Activated CD4-positive, alpha-beta T cell treated with anti-CD3 and anti-CD28 coated beads, Interleukin-2, amount 50 U/mL, for 16 hours (primary cell): ENCODE measurements at regions not wholly inside any gene's neighbourhood (a gene's known extent, or its start where the extent isn't known, plus 50 kb on each side); places are given as distances from the start of the nearest gene placed in this dataset.

ENCODE experiments used
- DNase-seq: peaks from one replicate; pipeline ENCODE4 v3.0.0-alpha.2; 2020

GRCh38 chr13:106118996-106119395 is 416.5 kb downstream of the EFNB2 start:
- DNase-seq, result no peak

GRCh38 chr13:106118050-106118449 is 417.4 kb downstream of the EFNB2 start:
- no peak for DNase-seq

- no peak for DNase-seq
These were observed 417.8 kb downstream of the EFNB2 start for GRCh38 chr13:106117640-106118039.

- DNase-seq, result no peak
These were observed 418.4 kb downstream of the EFNB2 start for GRCh38 chr13:106117035-106117434.

GRCh38 chr13:106115081-106115480 is 420.4 kb downstream of the EFNB2 start:
- DNase-seq, result no peak

- DNase-seq, result no peak
These were observed 421.7 kb downstream of the EFNB2 start for GRCh38 chr13:106113796-106114195.

GRCh38 chr13:106112191-106112590 is 423.3 kb downstream of the EFNB2 start:
- DNase-seq, result no peak

GRCh38 chr13:106110241-106110855 is 425.1 kb downstream of the EFNB2 start:
- DNase-seq, result no peak

- DNase-seq, result no peak
These were observed 426.1 kb downstream of the EFNB2 start for GRCh38 chr13:106109391-106109791.

GRCh38 chr13:106108346-106108745 is 427.1 kb downstream of the EFNB2 start:
- no peak for DNase-seq

- no peak for DNase-seq
These were observed 428.4 kb downstream of the EFNB2 start for GRCh38 chr13:106107061-106107460.

- DNase-seq, result no peak
These were observed 430.3 kb downstream of the EFNB2 start for GRCh38 chr13:106105153-106105552.

GRCh38 chr13:106104281-106104901 is 431.1 kb downstream of the EFNB2 start:
- no peak for DNase-seq

GRCh38 chr13:106103779-106104178 is 431.7 kb downstream of the EFNB2 start:
- DNase-seq, result no peak

GRCh38 chr13:106102786-106103185 is 432.7 kb downstream of the EFNB2 start:
- DNase-seq, result no peak

GRCh38 chr13:106101201-106101600 is 434.3 kb downstream of the EFNB2 start:
- no peak for DNase-seq

GRCh38 chr13:106100171-106100919 is 435.1 kb downstream of the EFNB2 start:
- no peak for DNase-seq

GRCh38 chr13:106099765-106100164 is 435.7 kb downstream of the EFNB2 start:
- no peak for DNase-seq

- no peak for DNase-seq
These were observed 436.7 kb downstream of the EFNB2 start for GRCh38 chr13:106098778-106099177.

GRCh38 chr13:106096661-106097092 is 438.8 kb downstream of the EFNB2 start:
- no peak for DNase-seq

GRCh38 chr13:106095919-106096318 is 439.5 kb downstream of the EFNB2 start:
- no peak for DNase-seq

GRCh38 chr13:106095406-106095805 is 440.1 kb downstream of the EFNB2 start:
- DNase-seq, result no peak

GRCh38 chr13:106090001-106090400 is 445.5 kb downstream of the EFNB2 start:
- no peak for DNase-seq
